IPS DF 4.7 (cell line): ENCODE measurements at regions not wholly inside any gene's neighbourhood (a gene's known extent, or its start where the extent isn't known, plus 50 kb on each side); places are given as distances from the start of the nearest gene placed in this dataset.

Experiments used
- DNase-seq: peaks from one replicate; pipeline ENCODE4 v3.0.0-alpha.2; 2013; ENCODE audit warnings: low spot score; ENCODE audit errors: extremely low read depth

DNA sequence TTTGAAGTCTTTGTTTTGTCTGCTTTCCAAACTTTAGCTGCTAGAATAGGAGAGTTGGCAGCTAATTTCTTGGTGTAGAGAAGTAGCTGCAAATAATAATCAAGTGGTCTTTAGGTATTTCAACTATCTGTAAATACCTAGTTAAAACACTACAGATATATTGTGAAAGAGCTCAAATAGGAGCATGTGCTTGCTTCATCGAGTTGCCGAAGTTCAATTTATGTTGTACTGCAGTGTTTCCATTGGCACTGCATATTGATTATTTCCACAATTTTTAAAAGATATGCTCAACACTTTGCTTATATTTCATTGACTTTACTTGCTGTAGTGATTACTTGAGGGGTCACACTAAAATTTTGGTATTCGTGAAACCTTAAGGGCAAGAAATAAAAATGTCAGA is 131.6 kb upstream of the BMP4 start:
- DNase-seq = no peak

DNA sequence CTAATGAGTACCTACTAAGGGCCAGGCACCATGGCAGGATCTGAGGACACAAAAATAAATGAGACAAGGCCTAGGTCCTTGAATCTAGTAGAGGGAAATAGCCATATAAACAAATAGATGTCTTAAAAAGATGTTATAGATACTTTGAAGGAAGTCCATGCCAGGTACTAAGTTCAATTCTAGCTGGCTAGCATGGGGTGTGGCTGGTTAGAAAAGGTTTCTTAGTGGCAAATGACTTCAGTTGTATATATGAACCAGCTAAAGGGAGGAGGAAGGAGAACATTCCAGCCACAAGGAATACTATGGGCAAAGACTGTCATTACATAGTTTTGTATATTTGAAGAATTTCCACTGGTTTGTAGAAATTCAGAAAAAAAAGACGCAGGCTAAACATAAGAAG is 133.6 kb upstream of the BMP4 start:
- no peak for DNase-seq

DNA sequence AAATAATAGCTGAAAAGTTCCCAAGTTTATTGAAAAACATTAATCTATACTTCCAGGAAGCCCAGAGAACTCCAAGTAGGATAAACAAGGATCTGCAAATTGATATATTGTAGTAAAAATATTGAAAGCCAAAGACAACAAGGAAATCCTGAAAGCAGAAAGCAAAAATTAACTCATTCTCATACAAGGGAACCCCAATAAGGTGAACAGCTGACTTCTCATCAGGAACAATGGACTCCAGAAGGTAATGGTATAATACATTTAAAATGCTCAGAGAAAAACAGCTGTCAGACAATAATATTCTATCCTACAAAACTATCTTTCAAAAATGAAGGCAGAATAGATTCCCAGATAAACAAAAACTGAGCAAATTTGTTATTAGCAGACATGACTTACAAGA is 138.1 kb upstream of the BMP4 start:
- no peak for DNase-seq

DNA sequence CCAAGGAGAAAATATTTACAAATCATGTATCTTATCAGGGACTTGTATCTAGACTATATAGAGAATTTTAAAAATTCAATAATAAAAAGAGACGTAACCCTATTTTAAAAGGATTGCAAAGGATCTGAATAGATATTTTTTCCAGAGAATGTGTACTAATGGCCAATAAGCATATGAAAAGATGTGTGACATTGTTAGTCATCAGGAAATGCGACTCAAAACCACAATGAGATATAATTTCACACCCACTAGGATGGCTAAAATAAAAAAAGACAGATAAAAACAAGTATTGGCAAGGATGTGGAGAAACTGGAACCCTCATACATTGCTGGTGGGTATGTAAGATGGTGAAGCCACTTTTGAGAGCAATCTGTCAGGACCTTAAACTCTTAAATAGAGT is 141.9 kb upstream of the BMP4 start:
- DNase-seq = no peak

DNA sequence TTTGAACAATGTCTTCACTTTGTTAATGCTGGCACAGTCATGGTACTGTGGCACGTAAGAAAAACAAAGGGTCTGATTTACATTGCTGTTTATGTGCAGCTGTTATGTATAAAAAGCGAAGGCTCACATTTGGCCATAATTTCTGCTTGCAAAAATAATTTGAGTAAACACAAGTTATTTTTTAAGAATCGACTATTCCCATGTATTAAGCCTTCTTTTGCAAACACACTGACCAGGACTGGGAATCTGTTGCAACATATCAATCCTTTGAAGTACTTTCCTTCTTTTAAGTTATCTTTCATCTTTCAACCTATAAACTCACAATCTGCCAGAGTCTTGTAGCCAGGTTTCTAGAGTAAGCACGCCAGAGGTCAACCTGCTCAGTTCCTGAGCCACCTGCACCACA is 145.4 kb upstream of the BMP4 start:
- no peak for DNase-seq

DNA sequence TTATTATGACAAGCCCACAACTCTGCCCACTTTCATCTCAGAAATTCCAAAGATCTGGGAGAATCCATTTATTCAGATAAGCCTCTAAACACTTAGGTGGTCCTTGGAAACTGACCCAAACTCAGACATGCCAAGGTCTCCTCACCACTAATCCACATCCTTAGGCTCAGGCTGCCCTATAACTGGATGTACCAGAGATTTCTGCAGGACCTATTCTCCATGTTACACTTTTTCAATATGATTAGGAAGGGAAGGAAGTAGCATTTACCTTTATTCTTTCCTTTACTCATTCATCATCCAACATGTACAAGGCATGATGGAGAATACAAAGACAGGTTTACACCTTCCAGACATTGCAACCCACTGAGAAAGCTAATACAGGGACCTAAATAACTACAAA is 145.9 kb upstream of the BMP4 start:
- no peak for DNase-seq

DNA sequence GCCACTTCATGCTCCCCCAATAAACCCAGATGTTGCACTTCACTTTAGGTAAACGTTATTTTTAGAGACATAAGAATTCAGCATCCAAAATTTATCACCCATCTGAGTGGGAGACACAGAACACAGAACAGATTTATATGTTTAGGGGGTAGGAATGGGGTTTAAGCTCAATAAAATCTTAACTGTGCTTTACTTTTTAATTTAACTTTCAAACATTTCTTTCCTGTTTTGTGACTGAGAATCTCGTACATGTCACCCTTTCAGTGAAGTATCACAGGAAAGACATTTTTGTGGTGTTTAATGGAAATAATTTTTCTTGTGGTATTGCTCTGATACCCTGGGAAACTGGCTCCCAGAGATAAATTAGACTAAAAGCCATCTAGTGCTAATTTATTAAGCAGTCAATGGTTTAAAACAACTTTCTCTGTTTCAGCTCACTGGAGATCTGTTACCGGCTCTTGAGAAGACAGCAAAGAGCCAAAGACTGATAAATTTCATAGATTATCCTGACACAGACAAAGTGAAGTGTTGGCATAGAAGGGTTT is 148.0 kb upstream of the BMP4 start:
- no peak for DNase-seq

DNA sequence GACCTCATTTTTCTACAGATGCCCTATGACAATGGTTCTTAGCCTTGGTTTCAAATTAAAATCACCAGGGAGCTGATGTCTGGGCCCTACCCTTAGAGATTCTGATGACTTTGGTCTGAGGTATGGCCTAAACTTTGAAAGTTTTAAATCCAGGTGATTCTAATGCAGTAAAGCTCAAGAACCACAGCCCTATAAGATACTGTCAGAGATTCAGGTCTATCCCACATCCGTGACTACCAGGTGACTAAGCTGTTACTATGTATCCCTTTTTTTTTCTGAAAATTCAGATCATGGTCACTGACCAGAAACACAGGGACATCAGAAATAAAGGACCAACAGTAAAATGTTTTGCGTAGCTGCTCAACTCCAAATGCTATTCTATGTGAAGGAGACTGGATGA is 148.8 kb upstream of the BMP4 start:
- DNase-seq = no peak

DNA sequence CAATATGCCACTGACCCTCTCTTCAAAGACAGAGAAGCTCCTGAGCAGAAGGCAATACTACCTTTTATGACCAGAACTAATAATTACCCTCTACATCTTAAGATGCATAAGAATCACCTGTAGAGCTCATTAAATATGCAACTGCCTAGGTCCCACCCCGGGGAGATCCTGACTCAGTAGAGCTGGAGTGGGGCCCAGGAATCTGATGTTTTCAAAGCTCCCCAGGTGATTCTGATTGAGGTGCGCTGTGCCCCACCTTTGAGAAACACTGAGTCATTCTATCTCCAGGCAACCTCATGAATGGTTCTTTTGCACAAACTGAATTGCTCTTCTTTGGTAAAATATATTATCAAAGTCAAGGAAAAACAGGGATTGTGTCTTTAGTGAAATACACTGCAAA is 149.3 kb upstream of the BMP4 start:
- no peak for DNase-seq

DNA sequence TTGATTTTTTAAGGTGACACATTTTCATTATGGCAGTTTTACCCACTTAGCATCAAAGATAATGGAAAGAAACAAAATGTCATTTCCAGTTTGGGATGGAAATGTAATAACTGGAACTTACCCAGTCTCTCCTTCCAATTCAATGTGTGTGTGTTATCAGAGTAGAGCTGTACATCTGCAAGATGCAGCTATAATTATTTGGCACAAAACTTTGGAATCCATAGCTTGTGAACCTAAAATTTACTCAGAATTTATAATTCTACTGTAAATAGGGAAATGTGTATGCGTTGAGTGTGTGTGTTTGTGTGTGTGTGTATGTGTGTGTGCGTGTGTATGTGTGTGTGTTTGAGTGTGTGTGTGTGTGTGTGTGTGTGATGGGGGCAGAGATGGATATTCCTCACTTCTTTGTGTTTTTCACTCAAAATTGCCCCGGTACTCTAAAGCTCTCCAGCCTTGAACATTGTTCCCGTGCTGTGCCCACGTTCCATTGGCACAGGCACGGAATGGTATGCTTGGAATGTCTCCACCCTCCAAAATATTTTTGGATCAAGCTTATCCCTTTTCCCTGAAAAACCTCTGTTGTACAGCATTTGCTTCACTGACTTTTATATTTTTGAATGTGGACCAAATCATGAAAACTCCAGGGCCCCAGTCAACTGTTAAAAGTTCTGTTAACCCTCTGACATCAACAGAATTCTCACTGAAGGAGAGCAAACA is 150.2 kb upstream of the BMP4 start:
- no peak for DNase-seq

DNA sequence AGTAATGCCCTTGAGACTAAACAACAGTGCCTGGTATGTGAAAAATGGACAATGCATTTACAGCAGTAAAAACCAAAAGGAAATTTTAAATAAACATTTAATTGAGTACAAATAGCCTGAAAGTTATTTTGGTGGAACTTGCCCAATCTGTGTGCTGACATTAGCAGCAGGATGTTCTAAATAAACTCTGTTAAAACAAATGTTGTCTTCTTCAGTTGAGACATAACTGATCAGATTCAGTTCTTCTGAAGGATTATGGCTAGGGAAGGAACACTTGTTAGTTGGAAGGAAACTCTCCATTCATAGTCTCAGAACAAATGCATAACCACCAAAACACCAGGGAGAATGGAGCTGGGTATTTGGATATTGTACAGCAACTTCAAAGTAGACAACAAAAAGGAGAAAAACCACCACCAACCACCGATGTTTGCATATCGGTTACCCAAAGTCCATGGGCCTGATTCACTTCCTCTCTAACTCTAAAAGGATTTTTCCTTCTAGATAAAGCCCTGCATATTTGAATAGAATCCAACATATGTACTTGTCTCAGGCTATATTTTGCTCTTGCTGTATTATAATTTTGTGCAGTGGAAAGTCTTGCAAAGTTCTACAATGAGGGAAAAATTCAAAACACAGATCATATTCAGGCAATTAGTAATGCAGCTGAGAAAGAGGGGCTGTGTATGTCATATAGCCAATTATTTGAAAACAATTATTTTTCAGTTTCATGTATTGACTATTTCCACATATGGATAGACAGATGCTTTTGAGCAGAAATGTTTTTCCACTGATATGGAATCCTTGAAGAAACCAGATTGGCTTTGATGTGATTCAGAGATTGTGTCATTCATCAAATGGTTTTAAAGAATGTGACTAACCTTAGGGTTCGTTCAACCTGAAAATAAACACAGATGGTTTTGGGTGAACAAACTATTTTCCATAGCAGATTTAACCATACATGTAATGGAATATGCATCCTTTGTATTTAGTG is 152.2 kb upstream of the BMP4 start:
- no peak for DNase-seq

DNA sequence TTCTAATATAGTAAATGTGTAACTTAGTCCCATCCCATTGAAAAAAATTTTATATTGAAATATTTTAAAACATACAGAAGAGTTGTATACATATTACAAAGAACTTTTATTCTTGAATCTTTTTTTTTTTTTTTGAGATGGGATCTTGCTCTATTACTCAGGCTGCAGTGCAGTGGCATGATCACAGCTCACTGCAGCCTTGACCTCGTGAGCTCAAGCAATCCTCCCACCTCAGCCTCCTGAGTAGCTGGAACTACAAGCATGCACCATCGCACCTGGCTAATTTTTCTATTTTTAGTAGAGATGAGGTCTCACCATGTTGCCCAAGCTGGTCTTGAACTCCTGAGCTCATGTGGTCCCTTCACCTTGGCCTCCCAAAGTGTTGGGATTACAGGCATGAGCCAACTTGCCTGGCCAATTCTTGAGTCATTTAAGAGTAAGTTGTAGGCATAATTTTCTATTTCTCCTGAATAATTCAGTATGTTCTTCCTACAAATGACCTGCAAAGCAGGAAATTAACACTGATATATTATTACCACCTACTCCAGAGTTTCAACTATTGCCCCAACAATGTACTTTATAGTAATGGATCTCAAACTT is 153.0 kb upstream of the BMP4 start:
- no peak for DNase-seq

DNA sequence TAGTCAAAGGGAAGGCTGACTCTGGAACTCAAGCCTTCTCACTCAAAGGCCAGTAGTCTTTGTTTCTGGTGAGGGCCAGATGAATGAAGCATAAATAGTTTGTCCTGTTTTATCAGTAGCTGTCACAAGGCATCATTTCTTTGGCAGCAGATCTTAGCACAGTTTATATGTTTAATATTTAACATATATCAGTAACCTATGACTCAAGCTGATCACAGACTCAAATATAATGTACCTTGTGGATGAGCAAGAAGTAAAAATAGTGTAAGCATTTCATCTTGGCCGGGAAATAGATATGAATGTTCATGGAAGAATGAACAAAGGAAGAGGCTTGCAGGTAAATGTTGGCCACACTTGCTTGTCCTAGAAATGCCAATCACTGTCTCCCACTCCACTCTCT is 158.3 kb upstream of the BMP4 start:
- DNase-seq = no peak

DNA sequence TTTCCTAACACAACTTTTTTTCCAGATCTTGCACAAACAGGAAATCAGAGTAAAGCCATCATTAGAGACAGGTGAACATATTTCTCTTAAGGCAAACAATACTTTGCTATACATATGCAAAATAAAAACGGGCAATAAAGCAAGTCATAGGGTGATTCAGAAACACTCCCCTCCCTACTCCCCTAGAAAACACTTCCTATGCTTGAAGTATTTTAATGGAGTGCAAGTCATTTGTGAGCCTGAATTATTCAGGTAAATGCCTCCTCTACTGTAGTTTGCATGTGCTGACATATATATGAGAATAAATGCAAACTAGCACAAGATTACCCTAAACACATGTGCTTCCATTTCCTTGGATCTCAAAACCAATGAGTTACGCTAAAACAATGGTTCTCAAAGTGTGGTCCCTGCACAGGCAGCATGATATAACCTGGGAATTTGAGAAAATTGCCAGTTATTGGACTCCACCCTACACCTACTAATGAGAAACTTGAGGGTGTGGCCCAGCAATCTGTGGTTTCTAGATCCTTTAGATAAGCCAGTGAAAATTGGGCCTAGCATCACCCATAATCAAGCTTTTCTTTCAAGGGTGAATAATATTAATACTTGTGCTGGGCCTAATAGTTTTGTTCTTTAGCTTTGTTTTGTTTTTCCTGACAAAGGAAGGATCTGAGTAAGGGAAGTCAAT is 159.7 kb upstream of the BMP4 start:
- DNase-seq = no peak

DNA sequence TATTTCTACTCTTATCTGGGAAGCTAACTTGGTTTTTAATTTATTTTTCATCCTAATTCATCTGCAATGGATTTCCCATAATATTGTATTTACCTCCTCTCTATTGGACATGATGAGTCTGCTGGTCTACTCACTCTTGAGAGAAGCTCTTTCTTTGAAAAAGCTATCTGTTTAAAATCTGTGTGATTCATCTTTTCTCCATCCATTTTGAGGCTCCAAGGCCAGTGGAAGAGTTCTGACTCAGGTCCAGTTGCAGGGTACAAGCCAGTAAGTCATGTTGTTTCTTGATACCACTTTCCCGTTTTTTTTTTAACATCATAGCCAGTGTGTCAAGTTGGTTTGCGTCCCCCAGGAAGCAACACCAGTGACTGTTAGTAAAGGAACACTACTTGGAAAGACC is 160.3 kb upstream of the BMP4 start:
- no peak for DNase-seq

DNA sequence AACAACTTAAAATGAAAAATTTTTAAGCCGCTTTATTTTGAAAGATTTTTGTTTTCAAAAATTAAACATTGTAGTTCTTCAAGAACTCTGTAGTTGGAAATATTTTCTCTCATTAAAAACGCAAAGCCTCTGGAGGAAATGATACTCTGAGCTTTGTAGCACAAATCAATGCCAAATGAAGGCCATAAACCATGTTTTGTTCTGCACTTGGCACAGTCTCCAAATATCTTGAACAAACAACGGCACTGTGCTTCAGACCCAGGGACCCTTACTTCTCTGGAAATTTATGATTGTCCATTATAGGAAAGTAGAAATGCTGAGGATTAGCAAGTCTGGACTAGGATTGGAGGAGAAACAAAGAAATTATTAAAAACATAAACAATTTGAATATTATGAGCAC is 160.8 kb upstream of the BMP4 start:
- no peak for DNase-seq

DNA sequence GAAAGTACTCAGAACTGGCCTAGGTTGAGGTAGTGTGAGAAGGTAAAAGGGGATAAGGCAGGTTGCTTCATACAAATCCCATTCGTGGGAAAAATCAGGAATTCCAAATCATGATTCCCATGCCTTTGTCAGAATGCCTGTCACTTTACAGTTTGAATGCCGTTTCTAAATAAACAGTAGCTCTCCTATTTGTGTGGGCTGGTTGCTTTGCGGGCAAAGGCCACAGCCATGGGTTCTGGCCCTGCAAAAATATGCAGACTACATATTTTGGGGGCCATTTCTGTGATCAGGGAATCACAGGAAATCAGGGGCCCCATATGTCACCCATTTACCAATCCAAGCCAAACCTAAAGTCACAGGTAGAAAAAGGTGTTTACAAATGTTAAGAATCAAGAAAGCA is 161.3 kb upstream of the BMP4 start:
- no peak for DNase-seq

DNA sequence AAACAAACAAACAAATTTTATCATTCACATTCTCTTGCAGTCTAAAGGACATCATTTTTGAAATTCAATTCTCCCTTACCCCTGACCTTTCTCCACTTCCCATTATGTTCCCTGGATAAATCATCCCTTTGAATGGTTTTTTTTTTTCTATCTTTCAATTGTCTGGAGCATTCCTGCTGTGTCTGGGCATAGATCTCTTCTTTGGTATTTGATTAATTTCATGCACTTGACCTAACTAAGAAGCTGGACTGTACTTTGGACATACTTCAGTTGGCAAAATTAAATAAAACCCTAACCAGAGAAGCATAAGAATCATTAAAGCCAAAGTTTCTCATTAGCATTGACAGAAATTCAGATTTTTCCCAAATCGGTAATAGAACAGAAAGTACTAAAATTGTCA is 163.6 kb upstream of the BMP4 start:
- DNase-seq = no peak

DNA sequence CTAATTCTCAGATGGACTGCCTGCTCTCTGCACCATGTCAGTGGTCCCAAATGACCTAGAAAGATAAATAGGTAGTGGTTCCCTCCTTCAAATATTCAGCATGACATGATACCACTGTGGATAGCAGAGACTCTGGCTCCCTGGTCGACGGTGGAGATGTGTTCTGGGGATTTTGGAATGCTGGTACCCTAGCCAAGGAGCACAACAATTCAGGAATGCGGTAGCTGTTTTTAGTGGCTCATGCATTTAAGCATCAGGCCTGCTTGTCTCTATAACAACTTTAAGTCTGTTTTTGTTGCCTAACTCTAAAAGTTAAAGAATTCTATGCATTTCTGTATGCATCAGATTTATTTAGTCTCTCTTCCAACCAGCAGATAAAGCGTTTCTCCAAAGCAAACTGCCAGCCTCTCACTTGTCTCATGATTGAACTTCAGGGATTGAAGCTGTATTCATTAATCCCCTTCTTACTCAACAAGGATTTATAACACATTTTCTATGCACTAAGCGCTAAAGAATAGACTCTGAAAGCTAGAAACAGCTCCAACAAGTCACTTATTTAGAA is 164.9 kb upstream of the BMP4 start:
- no peak for DNase-seq

DNA sequence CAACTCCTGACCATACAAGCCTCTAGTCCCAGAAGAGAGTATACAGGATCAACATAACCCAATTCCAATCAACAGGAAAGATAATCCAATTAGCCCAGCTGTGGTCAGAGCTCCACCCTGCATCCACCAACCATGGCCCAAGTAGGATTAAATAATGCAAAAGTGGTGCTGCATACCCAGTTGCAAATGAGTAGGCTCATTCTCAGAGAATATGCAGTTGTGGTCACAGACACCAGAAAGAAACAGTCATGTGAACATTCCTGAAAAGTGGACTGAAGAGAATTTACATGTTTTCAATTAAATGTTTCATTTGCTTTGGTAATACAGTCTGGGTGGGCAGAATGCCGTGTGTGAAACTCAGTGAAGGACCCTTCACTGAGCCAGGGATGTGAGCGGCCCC is 167.2 kb upstream of the BMP4 start:
- DNase-seq = no peak

DNA sequence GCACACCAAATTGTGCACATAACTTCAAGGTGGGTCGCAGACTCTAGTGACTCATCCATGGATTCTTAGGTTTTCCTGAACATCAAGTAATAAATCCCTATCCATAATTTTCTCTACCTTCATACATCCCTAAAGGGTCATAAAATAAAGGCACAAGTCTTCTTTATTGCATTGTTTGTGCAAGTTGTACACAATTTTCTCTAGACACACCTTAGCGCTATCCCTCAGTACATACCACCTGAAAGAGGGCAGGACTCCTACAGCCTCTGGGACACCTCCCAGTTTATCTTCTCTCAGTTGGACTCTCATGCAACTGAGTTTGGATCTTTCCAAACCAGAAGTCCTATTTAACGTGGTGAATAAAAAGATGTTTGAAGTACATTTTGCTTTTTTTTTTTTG is 168.5 kb upstream of the BMP4 start:
- DNase-seq = no peak
